KBM-7 (cell line): ENCODE measurements at regions not wholly inside any gene's neighbourhood (a gene's known extent, or its start where the extent isn't known, plus 50 kb on each side); places are given as distances from the start of the nearest gene placed in this dataset.
"Not testable (repeated sequence)": the region's sequence is repeated elsewhere in the genome, so short reads cannot be mapped to it uniquely, and the experiment has no call there.

Experiments
- DNase-seq: peaks from one replicate; pipeline ENCODE4 v3.0.0-alpha.2; 2015
- in situ Hi-C: fragments of 300-500 bp; cut with MboI; formaldehyde crosslinking; loops from 2 replicates; pipeline ENCODE4 v1.14.3; 2020; ENCODE audit warnings: low sequenced_read_pairs, low pct_unique_long_range_greater_than_20kb, mixed read lengths

DNA sequence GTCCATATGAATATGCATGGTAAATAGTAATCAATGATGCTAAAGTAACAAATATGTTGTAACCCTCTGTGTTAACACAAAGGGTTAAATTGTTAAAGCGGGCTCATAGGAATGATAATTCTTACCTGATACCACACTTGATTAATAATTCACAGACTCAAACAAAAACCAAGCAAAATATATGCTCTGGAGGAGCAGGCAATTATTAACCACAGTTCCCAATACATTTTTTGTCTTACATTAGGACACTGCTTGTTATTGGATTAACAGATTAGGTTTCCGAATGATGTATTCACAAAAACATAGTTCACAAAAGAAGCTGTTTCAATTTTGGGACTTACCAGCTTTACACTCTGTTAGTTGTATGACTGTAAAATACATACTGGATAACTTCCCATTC is 300.9 kb upstream of the LRRTM4 start:
- in situ Hi-C loops, result no loop called here

DNA sequence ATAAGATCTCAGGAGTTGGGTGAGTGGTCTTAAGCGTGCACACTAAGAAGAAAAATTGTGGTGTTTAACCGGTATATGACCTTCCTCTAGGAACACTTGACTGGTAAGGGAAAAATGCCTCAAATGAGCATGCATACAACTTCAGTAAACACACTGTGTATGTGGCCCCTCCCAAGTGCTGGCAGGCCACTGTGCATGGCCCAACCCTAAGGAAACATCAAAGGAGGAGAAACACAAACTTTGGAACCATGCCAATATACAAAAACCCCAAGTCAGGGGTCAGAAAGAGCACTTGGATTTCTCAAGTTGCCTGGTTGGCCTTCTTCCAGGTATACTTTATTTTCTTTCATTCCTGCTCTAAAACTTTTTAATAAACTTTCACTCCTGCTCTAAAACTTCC is 308.9 kb upstream of the LRRTM4 start:
- in situ Hi-C loops, result no loop called here
- DNase-seq, result no peak

More for the DNA sequence above, 300.9 kb upstream of the LRRTM4 start:
- DNase-seq, result no peak

DNA sequence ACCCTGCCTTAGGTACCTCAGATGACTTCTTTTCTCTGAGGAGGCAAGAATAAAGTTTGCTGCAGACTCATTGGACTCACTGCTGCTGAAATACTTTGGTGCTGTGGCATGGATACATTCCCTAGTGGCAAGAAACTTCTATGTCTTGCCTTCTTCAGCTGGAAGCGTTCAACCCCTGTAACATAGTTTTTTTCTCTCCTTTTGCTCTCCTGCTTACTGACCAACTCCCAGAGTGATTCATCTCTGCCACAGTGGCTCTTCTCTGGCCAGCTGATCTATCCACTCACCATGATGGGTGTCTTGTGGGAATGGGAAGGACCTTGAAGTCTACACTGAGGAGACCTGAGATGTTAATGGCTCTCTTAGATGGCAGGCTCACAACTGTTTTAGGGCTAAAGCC is 309.3 kb upstream of the LRRTM4 start:
- in situ Hi-C loops, result no loop called here
- no peak for DNase-seq

DNA sequence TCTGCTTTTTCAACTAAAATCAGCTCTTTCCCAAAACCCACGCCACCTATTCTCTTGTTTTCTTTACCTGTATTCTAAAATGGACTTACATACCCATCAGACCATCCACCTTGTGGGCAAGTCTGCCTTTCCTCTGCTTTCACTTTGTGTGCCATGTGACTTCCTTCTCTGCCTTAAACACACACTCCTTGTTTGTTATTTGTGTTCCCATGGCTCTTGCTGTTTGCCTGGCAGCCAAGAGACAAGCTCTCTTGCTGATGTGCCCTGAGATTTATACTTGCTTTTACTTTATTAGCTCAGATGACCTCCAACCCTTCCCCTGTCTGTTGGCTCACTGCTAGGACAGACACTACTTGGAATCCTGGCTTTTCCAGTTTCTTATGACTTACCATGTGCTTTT is 309.7 kb upstream of the LRRTM4 start:
- in situ Hi-C loops, result no loop called here
- DNase-seq, result no peak

DNA sequence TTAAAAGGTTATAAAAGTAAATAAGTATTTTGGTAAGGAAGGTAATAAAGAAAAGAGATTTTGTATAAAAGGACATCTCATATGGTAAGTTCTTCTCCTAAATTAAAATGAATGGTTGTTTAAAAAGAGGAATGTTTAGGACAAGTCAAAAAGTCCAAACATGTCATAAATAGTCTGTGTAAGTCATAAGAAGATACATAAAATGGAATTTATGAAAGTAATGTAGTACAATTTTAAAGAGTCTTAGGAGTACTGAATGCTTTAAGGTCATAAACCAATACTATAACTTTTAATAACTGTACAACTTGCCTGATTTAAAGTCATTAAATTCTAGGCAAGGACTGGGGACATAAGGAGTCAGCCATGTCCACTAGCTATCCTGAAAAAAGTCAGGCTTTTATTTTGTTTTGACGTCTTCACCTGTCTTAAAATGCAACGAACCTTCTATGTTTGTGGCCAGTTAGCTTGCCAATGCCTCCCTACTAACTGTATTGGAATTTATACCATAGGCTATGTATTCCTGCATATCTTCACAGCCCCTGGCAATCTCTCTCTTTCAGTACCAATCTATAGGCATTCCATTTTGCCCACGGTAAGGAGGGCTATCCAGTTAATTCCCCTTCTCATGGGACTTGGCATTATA is 312.3 kb upstream of the LRRTM4 start:
- DNase-seq, result peak; percentile 2
- in situ Hi-C loops, result no loop called here

DNA sequence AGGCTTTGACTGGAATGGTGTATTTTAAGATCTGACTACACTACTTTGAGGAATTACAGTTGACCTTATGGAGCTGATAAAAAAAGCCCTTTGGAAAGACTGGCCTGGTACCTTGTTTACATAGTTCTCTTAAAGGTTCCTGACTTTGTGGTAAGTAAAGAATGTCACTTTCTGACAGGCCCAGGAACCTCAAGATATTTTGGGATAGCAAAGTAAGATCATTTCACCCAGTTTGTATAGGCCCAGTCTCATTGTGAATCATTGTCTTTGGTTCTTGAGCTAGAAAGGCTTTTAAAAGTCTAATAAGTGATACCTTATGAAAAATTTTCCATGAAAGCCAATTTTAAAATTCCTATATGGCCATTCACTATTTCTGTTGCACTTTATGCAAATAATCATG is 316.3 kb upstream of the LRRTM4 start:
- in situ Hi-C loops, result no loop called here
- no peak for DNase-seq

DNA sequence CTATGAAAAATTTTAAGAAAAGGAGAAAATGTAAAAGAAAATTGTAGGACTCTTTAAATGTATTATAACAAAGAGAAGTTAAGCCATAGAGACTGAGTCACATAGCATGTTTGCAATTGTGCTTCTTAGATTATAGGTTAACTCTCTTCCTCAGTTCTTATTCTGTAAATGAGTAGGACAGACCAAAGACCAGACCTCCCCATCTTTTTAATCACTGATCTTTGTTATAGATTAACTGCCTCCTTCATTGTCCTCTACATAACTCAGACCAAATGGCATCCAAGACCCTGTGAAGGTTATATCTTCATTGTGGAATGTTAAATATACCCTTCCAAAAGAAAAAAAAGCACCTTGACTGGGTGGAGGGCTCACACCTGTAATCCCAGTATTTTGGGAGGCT is 316.9 kb upstream of the LRRTM4 start:
- no peak for DNase-seq
- in situ Hi-C loops, result no loop called here

DNA sequence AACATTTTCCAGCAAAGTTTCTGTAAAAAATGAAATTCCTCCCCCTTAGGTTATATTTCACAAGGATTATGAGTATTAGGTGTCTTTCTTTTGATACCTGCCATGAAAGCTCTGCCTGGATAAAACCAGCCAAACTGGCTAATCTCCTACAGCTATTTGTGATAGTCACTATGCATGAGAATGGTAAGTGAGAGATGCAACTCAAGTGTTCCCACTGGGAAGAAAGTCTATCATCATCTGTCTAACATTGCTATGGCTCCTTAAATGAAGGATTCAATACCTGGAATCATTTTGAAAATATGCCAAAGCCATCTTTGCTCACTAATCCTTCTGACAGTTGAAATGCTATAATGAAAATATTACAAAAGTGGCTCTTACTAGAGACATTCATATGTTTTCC is 339.9 kb upstream of the LRRTM4 start:
- in situ Hi-C loops, result no loop called here
- DNase-seq, result no peak

DNA sequence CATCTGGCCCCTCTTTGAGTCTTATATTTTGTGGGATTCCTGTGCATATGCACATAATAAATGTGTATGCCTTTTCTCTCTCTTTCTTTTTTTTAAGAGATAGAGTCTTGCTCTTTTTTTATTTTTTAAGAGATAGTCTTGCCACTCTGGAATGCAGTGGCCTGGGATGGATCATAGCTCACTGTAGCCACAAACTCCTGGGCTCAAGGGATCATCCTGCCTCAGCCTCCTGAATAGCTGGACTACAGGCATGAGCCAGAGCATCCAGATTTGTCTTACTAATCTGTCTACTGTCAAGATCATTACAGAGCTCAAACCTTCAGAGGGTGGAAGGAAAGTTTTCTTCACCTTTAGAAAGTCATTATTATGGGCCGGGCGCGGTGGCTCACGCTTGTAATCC is 342.2 kb upstream of the LRRTM4 start:
- no peak for DNase-seq
- in situ Hi-C loops, result no loop called here

DNA sequence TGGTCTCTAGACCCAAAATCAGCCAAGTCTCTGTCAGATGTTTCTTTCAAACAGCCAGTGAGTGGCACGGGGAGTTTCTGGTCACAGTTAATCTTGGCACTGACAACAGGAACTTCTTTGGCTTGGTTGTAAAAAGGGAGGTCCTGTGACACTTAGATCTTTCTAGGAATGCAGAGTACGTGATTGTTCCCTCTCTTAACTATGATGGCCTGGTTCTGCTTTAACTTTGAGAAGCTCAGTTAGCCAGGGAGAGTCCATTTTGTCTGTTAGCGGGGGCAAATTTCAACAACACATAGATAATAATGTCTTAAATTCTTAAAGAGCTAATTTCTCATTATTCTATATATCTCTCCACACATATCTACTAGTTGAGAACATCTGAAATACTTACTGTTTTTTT is 344.5 kb upstream of the LRRTM4 start:
- in situ Hi-C loops, result no loop called here
- DNase-seq, result no peak

DNA sequence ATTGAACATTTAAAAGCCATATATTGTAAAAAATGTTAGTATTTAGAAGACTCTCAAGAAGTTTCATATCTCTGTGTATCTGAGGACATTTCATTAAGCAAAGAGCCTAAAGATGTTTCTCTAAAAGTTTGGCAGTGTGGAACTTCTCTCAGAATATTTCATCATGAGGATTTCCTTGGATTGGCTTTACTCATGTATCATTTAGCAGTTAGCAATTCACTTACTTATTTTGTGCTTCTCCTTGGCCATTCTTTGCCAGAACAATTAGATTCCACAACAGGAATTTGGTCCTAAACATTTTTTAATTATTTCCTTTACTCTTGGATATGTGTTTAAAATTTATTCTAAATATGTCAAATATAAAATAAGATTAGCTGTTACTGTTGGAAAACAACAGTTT is 345.0 kb upstream of the LRRTM4 start:
- DNase-seq, result no peak
- in situ Hi-C loops, result no loop called here

DNA sequence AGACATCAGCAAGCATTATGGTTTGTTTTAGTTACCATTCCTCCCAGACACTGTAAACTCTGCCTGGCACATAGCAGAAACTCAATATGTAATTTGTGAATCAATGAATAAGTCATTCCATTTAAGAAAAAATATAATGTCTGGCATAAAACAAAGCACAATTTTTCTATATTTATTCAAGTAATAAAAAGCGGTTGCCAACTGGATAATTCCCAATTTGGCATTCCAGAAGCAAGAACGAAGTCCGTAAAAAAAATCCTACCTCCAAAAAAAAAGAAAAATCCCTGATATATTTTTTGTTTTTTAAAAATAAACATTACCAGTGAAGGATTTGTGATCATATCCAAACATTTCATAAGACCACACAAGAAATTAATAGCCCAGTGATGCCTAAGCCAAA is 351.3 kb upstream of the LRRTM4 start:
- in situ Hi-C loops, result no loop called here
- DNase-seq, result no peak

DNA sequence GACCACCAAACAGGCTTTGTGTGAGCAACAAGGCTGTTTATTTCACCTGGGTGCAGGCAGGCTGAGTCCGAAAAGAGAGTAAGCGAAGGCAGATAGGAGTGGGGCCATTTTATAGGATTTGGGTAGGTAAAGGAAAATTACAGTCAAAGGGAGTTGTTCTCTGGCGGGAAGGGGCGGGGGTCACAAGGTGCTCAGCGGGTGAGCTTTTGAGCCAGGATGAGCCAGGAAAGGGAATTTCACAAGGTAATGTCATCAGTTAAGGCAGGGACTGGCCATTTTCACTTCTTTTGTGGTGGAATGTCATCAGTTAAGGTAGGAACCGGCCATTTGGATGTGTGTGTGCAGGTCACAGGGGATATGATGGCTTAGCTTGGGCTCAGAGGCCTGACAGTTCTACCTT is 378.0 kb upstream of the LRRTM4 start:
- DNase-seq, result not testable (repeated sequence)

DNA sequence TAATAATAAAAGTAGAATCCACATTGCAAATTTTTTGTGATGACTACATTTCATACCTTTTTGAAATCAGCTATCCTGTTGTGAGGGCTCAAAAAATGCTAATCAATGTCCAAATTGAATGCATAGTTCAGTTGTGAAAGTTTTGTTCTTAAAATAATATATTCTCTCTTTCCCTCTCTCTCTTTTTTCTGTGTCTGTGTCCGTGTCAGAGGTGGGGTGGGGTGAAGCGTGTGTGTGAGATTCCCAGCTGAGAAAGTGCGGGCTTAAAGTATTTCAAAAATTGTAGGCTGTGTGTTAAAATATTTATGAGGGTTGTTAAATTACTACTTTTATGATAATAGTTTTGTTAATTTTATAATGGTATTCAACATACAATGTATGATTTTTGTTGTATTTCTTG is 388.0 kb upstream of the LRRTM4 start:
- in situ Hi-C loops, result no loop called here
- no peak for DNase-seq

More for the DNA sequence above, 378.0 kb upstream of the LRRTM4 start:
- in situ Hi-C loops, result not testable (repeated sequence)

DNA sequence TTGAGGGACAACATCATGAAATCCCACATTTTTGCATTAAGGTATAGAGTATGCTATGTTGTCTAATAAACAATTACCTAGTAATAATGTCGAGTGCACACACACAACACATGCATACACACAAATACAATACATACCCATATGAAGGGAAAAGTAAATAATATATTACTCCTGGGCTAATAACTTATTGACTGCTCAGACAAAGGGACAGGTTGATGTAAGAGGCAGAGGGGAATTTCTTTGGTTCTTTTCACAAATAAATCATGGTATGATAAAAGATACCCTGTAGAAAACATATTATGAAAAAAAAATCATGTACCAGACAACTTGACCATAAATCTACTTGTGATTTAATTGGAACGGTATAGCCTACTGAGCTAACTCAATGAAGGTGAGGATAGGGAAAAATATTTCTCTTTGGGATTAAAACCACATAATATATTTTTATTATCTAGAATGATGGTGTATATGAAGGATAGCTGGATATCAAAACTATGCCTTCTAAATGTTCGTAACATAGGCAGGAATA is 398.7 kb upstream of the LRRTM4 start:
- in situ Hi-C loops, result no loop called here
- DNase-seq, result no peak

DNA sequence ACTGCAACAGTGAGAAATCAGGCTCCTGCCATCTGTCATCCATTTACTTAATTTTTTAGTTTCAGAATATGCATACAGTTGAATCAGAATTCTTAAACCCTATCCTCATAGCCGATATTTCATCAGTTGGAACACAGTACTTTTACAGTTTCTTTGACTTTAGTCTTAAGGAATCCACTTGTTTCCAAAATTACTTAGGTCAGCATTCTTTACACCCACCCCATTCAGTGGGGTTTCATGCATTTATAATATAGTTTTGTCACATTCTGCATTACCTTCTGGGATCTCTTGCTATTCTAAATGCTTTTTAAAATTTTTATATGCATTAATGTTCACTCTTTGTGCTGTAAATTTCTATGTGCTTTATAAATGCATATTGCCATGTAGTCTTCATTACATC is 400.4 kb upstream of the LRRTM4 start:
- DNase-seq, result no peak
- in situ Hi-C loops, result no loop called here

DNA sequence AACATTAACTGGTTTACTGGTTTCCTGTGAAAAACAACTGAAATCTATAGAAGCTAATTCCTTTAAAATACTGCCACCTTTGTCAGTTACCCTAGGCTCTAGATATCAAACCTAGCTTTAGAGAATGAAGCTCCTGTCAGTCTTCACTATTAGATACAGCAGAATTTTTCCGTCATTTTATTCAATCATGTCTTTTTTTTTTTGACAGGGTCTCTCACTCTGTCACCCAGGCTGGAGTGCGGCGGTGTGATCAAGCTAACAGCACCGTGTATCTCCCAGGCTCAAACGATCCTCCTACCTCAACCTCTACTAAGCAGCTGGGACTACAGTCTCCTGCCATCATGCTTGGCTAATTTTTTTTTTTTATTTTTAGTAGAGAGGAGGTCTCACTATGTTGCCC is 415.2 kb upstream of the LRRTM4 start:
- in situ Hi-C loops, result no loop called here
- DNase-seq, result no peak

DNA sequence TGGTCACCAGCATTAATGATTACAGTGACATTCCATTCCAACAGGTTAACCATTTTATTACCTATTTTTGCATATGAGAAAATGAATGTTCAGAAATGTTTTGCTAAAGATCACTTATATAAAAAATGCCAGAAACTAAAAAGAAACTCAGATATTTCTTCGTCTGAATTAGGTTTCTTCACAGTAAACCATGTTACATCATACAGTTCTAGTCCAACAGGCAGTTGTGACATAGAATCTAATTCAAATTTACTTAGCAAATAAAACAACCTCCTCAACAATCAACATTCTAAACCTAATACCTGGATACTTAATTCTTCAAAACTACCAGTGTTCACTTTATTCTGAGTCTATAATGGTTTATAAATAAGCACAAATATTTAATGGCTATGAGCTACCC is 416.3 kb upstream of the LRRTM4 start:
- in situ Hi-C loops, result no loop called here
- DNase-seq, result no peak

DNA sequence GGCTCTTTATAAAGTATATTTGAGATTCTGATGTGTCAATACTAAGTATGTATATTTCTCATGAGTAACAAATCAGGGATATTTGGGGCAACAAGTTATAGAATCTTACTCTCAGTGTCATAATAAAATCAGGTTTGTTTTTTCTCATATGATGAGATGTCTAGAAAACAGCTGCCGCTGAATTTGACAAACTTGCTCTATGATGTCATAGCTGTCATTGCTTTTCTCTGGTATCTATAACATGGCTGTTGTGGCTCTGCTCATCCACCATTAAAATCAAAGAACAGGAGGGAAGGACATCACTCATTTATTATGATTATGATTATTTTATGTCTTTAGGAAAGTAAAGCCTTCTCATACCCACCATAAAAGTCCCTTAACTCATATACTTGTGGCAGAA is 417.2 kb upstream of the LRRTM4 start:
- DNase-seq, result no peak
- in situ Hi-C loops, result no loop called here

DNA sequence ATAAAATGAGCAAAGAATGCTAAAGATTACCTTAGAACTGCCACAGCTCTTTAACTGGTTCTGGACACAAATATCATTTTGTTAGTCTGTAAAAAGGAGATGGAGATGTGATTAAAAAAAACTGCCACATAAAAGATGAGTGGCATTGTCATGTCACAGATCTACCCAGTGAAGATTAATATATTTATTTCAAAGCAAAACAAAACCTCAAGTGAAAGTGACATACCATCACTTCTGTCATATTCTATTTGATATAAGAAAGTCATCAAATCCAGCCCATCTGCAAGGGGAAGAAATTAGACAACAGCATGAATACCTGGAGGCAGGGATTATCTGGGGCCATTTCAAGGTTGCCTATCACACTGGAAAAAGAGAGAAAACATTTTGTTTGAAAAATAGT is 417.6 kb upstream of the LRRTM4 start:
- in situ Hi-C loops, result no loop called here

DNA sequence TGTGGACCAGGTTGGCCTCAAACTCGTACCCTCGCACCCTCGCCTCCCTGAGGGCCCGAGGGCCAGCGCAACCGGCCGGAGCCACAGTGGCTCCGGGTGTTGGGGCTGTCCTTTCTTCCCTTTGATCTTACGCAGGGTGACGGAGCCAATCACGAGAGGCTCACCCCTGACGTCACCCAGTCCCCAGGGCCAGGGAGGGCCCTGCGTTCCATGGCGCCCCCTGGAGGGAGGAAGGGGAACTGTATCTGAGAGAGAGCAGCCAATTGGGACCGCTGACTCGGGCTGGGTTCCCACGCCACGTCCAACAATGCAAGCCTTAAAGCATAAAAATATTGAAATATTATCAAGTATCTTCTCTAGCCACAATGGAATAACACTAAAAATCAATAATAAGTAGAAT is 432.8 kb upstream of the LRRTM4 start:
- no peak for DNase-seq
- in situ Hi-C loops, result no loop called here

More for the DNA sequence above, 417.6 kb upstream of the LRRTM4 start:
- no peak for DNase-seq
